ENCODE measurements at regions not wholly inside any gene's neighbourhood (a gene's known extent, or its start where the extent isn't known, plus 50 kb on each side); places are given as distances from the start of the nearest gene placed in this dataset.
A peak's percentile ranks its signal among the peaks of the same experiment; 100 is the strongest.
"Not testable (repeated sequence)": the region's sequence is repeated elsewhere in the genome, so short reads cannot be mapped to it uniquely, and the experiment has no call there.

GRCh38 chr9:86600977-86601376 is 246.8 kb upstream of the TUT7 start:
- no peak for DNase-seq

- DNase-seq = peak; percentile 46
Observed at GRCh38 chr9:86600291-86600690, 246.1 kb upstream of the TUT7 start.

- no peak for DNase-seq
Observed at GRCh38 chr9:86599561-86599960, 245.4 kb upstream of the TUT7 start.

GRCh38 chr9:86598411-86599239 is 244.4 kb upstream of the TUT7 start:
- no peak for DNase-seq

- no peak for DNase-seq
Observed at GRCh38 chr9:86594724-86595123, 240.5 kb upstream of the TUT7 start.

GRCh38 chr9:86591472-86591871 is 237.3 kb upstream of the TUT7 start:
- DNase-seq = peak; percentile 22

- no peak for DNase-seq
Observed at GRCh38 chr9:86589730-86590129, 235.5 kb upstream of the TUT7 start.

- DNase-seq = no peak
Observed at GRCh38 chr9:86589273-86589672, 235.1 kb upstream of the TUT7 start.

- DNase-seq = peak; percentile 22
Observed at GRCh38 chr9:86586144-86586494, 231.9 kb upstream of the TUT7 start.

GRCh38 chr9:86585422-86586143 is 231.4 kb upstream of the TUT7 start:
- DNase-seq = no peak

GRCh38 chr9:86580688-86581087 is 226.5 kb upstream of the TUT7 start:
- no peak for DNase-seq

- DNase-seq = no peak
Observed at GRCh38 chr9:86578722-86579121, 224.5 kb upstream of the TUT7 start.

GRCh38 chr9:86577420-86578333 is 223.5 kb upstream of the TUT7 start:
- no peak for DNase-seq

GRCh38 chr9:86575825-86576525 is 221.8 kb upstream of the TUT7 start:
- no peak for DNase-seq

GRCh38 chr9:86575137-86575536 is 220.9 kb upstream of the TUT7 start:
- no peak for DNase-seq

GRCh38 chr9:86573886-86574285 is 219.7 kb upstream of the TUT7 start:
- DNase-seq = peak; percentile 39

- DNase-seq = no peak
Observed at GRCh38 chr9:86572904-86573303, 218.7 kb upstream of the TUT7 start.

GRCh38 chr9:86565603-86566002 is 211.4 kb upstream of the TUT7 start:
- not testable (repeated sequence) for DNase-seq

GRCh38 chr9:86563936-86564335 is 209.7 kb upstream of the TUT7 start:
- no peak for DNase-seq

GRCh38 chr9:86563350-86563749 is 209.1 kb upstream of the TUT7 start:
- DNase-seq = peak; percentile 74

- DNase-seq = no peak
Observed at GRCh38 chr9:86562691-86563090, 208.5 kb upstream of the TUT7 start.

- DNase-seq = peak; percentile 44
Observed at GRCh38 chr9:86557918-86558317, 203.7 kb upstream of the TUT7 start.
